Spinal cord (tissue), 9 donors: ENCODE measurements at regions not wholly inside any gene's neighbourhood (a gene's known extent, or its start where the extent isn't known, plus 50 kb on each side); places are given as distances from the start of the nearest gene placed in this dataset.

Experiments
- DNase-seq, 6 donors: peaks; one replicate each; pipeline versions ENCODE4 v3.0.0 to v3.0.0-alpha.2; 2013 to 2015; ENCODE audit warnings: low spot score in 6 of 6, low read depth in 4 of 6
- H3K27ac ChIP-seq: one replicate; pipeline ENCODE4 v1.5.1; 2013; ENCODE audit warnings: low read depth, low read length, control low read depth
- H3K27me3 ChIP-seq: one replicate; pipeline ENCODE4 v1.6.1; 2013; ENCODE audit warnings: low read length; ENCODE audit not compliant: control insufficient read depth, insufficient read depth
- H3K36me3 ChIP-seq: one replicate; pipeline ENCODE4 v1.6.1; 2013; ENCODE audit warnings: low read length; ENCODE audit not compliant: control insufficient read depth, insufficient read depth
- H3K4me1 ChIP-seq: one replicate; pipeline ENCODE4 v1.6.1; 2013; ENCODE audit warnings: low read length; ENCODE audit not compliant: control insufficient read depth, insufficient read depth
- H3K4me3 ChIP-seq: one replicate; pipeline ENCODE4 v1.5.1; 2013; ENCODE audit warnings: low read depth, low read length, control low read depth
- H3K9me3 ChIP-seq: one replicate; pipeline ENCODE4 v1.6.1; 2013; ENCODE audit warnings: low read length; ENCODE audit not compliant: control insufficient read depth, insufficient read depth
- WGBS: methylation state at CpG from one replicate; pipeline ENCODE4 v1.1.5; 2013; ENCODE audit warnings: missing lambda C conversion rate; ENCODE audit not compliant: insufficient coverage; 5-methylcytosine and 5-hydroxymethylcytosine counted together
- donor health status: healthy.

DNA sequence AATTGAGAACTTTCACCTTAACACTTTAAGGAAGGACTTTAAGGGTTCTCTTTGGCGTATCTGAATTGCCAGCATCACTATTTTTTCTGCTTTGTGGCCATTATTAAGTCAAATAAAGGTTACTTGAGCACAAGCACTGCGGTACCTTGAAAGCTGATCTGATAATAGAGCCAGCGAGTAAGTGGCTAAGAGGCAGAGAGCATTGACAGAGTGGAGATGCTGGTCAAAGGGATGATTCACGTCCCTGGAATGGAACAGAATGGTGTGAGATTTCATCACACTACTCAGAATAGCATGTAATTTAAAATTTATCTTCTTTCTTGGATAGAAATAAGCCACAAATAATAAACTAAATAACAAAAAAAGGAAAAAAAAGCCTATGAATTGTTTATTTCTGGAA lies 57.1 kb upstream of the NPFFR2 start:
- Histone ChIP-seq H3K4me1 (no peaks in the 10 kb centered on the region), H3K9me3 (no peaks in the 10 kb centered on the region), H3K4me3 (no peak overlapping the region), H3K27me3 (no peaks in the 10 kb centered on the region), H3K27ac (no peak overlapping the region), H3K36me3 (no peaks in the 10 kb centered on the region)
- no peak for DNase-seq
- WGBS: 50% methylated on average over 1 of the region's 4 CpGs

GRCh38 chr4:71976523-71976922 lies 55.3 kb upstream of the NPFFR2 start:
- no peak overlapping the region for H3K4me3 ChIP-seq
- no peaks in the 10 kb centered on the region for H3K9me3 ChIP-seq
- DNase-seq: peak in 1 of 6 donors; percentile 56
- no peak overlapping the region for H3K27ac ChIP-seq
- H3K36me3 ChIP-seq: no peaks in the 10 kb centered on the region
- H3K27me3 ChIP-seq: no peaks in the 10 kb centered on the region
- no peaks in the 10 kb centered on the region for H3K4me1 ChIP-seq

DNA sequence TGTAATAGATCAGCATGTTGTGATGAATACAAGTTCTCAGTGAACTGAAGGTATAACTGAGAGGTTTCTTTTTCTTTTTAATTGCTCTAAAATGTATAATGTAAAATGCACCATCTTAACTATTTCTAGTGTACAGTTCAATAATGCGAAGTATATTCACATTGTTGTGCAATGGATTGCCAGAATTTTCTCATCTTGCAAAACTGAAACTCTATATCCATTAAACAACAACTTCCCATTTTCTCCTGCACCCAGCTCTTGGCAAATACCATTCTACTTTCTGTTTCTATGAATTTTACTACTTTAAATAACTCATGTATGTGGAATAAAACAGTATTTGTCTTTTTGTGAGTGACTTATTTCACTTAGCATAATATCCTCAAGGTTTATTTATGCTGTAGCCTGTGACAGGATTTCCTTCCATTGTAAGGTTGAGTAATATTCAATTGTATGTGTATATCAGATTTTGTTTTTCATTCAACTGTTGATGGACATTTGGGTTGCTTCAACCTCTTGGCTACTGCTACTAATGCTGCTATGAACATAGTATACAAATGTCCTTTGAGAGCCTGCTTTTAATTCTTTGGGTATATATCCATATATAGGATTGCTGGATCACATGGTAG lies 53.5 kb upstream of the NPFFR2 start:
- Histone ChIP-seq H3K27ac (no peak overlapping the region), H3K36me3 (no peaks in the 10 kb centered on the region), H3K4me3 (no peak overlapping the region), H3K4me1 (no peaks in the 10 kb centered on the region), H3K27me3 (no peaks in the 10 kb centered on the region), H3K9me3 (no peaks in the 10 kb centered on the region)
- WGBS: no CpG with 5 or more reads among the region's 1 CpG
- DNase-seq: no peak

- no peaks in the 10 kb centered on the region for H3K36me3 ChIP-seq
- H3K9me3 ChIP-seq: no peaks in the 10 kb centered on the region
- WGBS: no CpG with 5 or more reads among the region's 2 CpGs
- H3K27ac ChIP-seq: no peak overlapping the region
- peak in 1 of 6 donors; percentile 13 for DNase-seq
- no peak overlapping the region for H3K4me3 ChIP-seq
- H3K27me3 ChIP-seq: no peaks in the 10 kb centered on the region
- no peaks in the 10 kb centered on the region for H3K4me1 ChIP-seq
These were observed 50.8 kb upstream of the NPFFR2 start for GRCh38 chr4:71980976-71981375.
